Dendritic cell treated with granulocyte-macrophage colony-stimulating factor and Interleukin-4, amounts not matched to agents 40 ng/mL and 50 ng/mL, for 4 days (primary cell): ENCODE measurements at regions not wholly inside any gene's neighbourhood (a gene's known extent, or its start where the extent isn't known, plus 50 kb on each side); places are given as distances from the start of the nearest gene placed in this dataset.

Experiments
- H3K27ac Mint-ChIP-seq: one replicate; pipeline ENCODE4 v1.8.0; 2022; ENCODE audit warnings: mild to moderate bottlenecking, mixed read lengths
- H3K27me3 Mint-ChIP-seq: one replicate; pipeline ENCODE4 v1.8.0; 2022; ENCODE audit warnings: mild to moderate bottlenecking, mixed read lengths
- H3K36me3 Mint-ChIP-seq: one replicate; pipeline ENCODE4 v1.8.0; 2022; ENCODE audit warnings: low read depth, mixed read lengths
- H3K4me1 Mint-ChIP-seq: one replicate; pipeline ENCODE4 v1.8.0; 2022; ENCODE audit warnings: low read depth, mixed read lengths
- H3K4me3 Mint-ChIP-seq: one replicate; pipeline ENCODE4 v1.8.0; 2022; ENCODE audit warnings: mild to moderate bottlenecking, moderate library complexity, mixed read lengths
- H3K9me3 Mint-ChIP-seq: one replicate; pipeline ENCODE4 v1.8.0; 2022; ENCODE audit warnings: mixed read lengths
- intact Hi-C: fragments of 100-400 bp; cut with micrococcal nuclease; formaldehyde crosslinking; loops from one replicate; pipeline ENCODE4 v1.15.0; 2022

DNA sequence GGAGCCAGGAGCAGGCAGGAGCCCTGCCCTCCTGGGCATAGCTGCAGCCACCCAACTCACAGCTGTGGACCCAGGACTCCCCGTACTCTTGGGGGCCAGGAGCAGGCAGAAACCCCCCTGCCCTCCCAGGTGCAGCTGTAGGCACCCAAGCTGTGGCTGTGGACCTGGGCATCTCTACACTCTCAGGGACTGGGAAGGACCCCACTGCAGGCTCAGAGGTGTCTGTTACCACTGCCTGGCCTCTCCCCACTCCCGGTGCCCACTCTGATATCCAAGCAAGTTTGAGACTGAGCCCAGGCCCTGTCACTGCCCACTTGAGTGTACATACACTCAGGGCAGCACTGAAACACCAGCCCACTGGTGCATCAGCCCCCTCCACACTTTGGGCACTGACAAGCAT, 193.5 kb upstream of the MANEA start:
- Mint-ChIP-seq H3K27ac (no peak overlapping the region), H3K4me3 (no peak overlapping the region), H3K27me3 (no peaks in the 10 kb centered on the region), H3K36me3 (no peaks in the 10 kb centered on the region), H3K4me1 (no peaks in the 10 kb centered on the region), H3K9me3 (no peaks in the 10 kb centered on the region)
- intact Hi-C loops: no loop called here

- no peaks in the 10 kb centered on the region for H3K36me3 Mint-ChIP-seq
- intact Hi-C loops: no loop called here
- no peaks in the 10 kb centered on the region for H3K27me3 Mint-ChIP-seq
- no peaks in the 10 kb centered on the region for H3K4me1 Mint-ChIP-seq
- no peaks in the 10 kb centered on the region for H3K9me3 Mint-ChIP-seq
- no peak overlapping the region for H3K4me3 Mint-ChIP-seq
- H3K27ac Mint-ChIP-seq: no peak overlapping the region
Observed at GRCh38 chr6:95384988-95385387, 192.3 kb upstream of the MANEA start.

DNA sequence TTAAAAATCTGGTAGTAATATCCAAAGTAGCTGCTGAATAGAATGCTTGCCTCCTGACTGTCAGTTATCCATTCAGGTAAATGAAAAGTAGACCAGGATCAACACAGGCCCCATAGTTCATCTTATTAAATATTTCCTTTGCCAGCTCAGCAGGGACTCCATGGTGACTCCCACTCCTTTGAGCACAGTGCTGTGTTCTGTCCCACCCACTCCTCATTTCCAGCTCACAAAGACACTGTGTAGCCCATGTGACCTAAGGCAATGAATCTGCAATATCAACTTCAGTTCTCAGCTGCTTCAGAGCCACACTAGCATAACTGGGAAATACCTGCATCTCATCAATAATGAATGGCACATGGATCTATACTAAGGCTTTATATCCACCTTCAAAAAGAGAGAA, 189.5 kb upstream of the MANEA start:
- no peaks in the 10 kb centered on the region for H3K36me3 Mint-ChIP-seq
- no peaks in the 10 kb centered on the region for H3K9me3 Mint-ChIP-seq
- no peak overlapping the region for H3K27ac Mint-ChIP-seq
- no peaks in the 10 kb centered on the region for H3K4me1 Mint-ChIP-seq
- H3K4me3 Mint-ChIP-seq: no peak overlapping the region
- intact Hi-C loops: no loop called here
- no peaks in the 10 kb centered on the region for H3K27me3 Mint-ChIP-seq

DNA sequence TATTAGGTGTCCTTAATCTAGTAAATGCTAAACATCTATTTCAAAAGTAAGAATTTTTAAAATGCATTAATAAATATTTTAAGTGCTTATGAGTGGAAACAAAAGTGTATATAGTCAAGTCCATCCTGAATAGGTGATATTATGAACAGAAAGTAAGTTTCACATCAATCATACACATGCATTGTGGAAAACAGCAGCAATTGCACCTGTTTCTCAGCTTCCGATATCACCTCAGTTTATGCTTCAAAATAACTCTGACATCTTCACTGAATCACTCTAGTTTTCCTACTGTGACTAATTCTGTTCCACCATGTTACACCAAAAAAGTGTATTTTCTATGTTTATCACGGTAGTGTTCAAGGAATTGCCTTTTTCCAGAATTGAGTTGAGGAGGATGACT, 172.6 kb upstream of the MANEA start:
- H3K9me3 Mint-ChIP-seq: no peaks in the 10 kb centered on the region
- H3K27me3 Mint-ChIP-seq: no peaks in the 10 kb centered on the region
- intact Hi-C loops: no loop called here
- H3K4me3 Mint-ChIP-seq: no peak overlapping the region
- H3K4me1 Mint-ChIP-seq: no peaks in the 10 kb centered on the region
- H3K27ac Mint-ChIP-seq: no peak overlapping the region
- no peaks in the 10 kb centered on the region for H3K36me3 Mint-ChIP-seq

DNA sequence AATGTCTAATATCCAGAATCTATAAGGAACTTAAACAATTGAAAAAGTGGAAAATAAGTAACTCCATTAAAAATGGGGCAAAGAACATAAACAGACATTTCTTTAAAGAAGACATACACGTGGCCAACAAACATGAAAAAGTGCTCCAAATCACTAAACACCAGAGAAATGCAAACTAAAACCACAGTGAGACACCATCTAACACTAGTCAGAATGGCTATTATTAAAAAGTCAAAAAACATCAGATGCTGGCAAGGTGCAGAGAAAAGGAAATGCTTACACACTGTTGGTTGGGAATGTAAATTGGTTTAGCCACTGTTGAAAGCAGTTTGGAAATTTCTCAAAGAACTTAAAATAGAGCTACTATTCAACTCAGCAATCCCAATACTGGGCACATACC, 169.2 kb upstream of the MANEA start:
- Mint-ChIP-seq H3K9me3 (no peaks in the 10 kb centered on the region), H3K36me3 (no peaks in the 10 kb centered on the region), H3K4me3 (no peak overlapping the region), H3K4me1 (no peaks in the 10 kb centered on the region), H3K27ac (no peak overlapping the region), H3K27me3 (no peaks in the 10 kb centered on the region)
- intact Hi-C loops: no loop called here

DNA sequence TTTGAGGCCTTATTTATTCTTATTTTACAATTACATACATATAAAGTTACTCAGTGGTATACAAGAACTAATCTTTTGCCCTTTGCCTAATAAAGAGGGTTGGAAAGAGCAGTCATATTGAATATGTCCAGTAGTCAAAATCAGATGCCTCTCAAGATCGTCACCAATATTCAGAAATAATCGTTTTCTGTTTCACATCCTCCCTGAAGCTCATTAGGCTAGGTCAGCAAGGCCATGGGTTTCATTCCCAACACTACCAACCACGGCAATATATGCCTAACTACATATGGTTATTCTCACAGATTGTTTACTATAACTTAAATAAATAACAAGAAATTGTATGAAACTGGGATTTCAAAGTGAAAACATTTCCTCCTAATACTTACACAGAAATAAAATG, 167.2 kb upstream of the MANEA start:
- no peak overlapping the region for H3K4me3 Mint-ChIP-seq
- H3K27ac Mint-ChIP-seq: no peak overlapping the region
- no peaks in the 10 kb centered on the region for H3K9me3 Mint-ChIP-seq
- intact Hi-C loops: no loop called here
- H3K4me1 Mint-ChIP-seq: no peaks in the 10 kb centered on the region
- H3K36me3 Mint-ChIP-seq: no peaks in the 10 kb centered on the region
- H3K27me3 Mint-ChIP-seq: no peaks in the 10 kb centered on the region

DNA sequence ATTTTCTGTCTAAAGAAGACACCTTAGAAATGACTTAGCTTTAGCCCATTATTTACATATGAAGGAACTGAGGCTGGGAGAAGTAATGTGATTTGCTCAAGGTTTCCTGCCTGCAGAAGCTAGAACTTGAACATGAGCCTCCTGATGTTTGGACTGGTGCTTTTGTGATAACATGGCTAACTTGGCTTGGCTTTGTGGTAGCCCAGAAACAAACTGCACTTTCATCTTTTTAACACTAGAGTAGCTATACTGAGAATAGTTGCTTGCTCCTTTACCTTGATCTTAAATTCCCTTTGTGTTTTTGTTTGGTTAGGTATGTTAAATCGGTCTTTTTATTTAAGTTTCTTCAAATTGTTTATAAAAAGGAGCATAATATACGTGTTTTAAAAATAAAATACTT, 163.5 kb upstream of the MANEA start:
- Mint-ChIP-seq H3K36me3 (no peaks in the 10 kb centered on the region), H3K27ac (no peak overlapping the region), H3K27me3 (no peaks in the 10 kb centered on the region), H3K4me3 (no peak overlapping the region), H3K9me3 (no peaks in the 10 kb centered on the region), H3K4me1 (no peaks in the 10 kb centered on the region)
- intact Hi-C loops: no loop called here

DNA sequence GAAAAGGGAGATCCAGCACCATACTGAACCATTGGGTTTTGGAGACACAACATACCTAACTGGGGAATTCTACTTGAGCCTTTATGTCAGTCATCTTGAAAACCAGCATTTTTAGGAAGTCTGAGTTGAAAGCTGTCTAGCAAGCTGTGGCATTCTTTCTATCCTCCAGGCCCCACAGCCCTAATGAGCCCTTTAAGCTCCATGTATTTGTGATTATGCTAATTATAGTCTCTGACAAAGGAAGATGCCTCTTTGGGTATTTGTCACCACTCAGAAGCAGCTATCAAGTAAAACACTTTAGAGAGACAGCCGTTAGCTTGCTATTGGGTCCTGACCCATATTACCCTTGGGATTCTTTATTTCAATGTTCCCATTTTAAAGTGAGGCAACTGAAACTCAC, 159.5 kb upstream of the MANEA start:
- H3K36me3 Mint-ChIP-seq: no peaks in the 10 kb centered on the region
- intact Hi-C loops: no loop called here
- no peak overlapping the region for H3K4me3 Mint-ChIP-seq
- H3K27ac Mint-ChIP-seq: no peak overlapping the region
- H3K4me1 Mint-ChIP-seq: no peaks in the 10 kb centered on the region
- peaks cover 18% of the 10 kb centered on the region for H3K9me3 Mint-ChIP-seq
- H3K27me3 Mint-ChIP-seq: no peaks in the 10 kb centered on the region

GRCh38 chr6:95420792-95421191, 156.5 kb upstream of the MANEA start:
- H3K9me3 Mint-ChIP-seq: peaks cover 18% of the 10 kb centered on the region
- intact Hi-C loops: no loop called here
- H3K36me3 Mint-ChIP-seq: no peaks in the 10 kb centered on the region
- H3K4me3 Mint-ChIP-seq: no peak overlapping the region
- H3K4me1 Mint-ChIP-seq: no peaks in the 10 kb centered on the region
- no peak overlapping the region for H3K27ac Mint-ChIP-seq
- H3K27me3 Mint-ChIP-seq: no peaks in the 10 kb centered on the region

DNA sequence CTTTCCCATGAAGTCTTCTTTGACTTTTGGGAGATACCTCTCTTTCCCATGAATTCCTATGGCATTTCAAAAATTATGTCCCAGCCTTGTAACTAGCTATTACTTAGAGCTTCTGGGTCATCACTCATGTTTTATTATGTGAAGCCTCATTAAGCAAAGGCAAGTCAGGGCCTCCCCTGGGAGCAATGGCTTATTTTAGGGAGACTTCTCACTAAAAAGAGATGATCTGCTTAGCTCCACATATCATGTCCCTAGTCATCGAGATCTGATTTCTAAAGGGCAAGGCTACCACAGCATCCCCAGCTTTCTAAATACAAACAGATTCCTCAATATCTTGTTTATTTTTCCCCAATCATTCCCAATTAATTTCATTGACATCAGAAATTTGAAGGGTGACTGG, 154.0 kb upstream of the MANEA start:
- Mint-ChIP-seq H3K4me3 (no peak overlapping the region), H3K27me3 (no peaks in the 10 kb centered on the region), H3K9me3 (peaks cover 18% of the 10 kb centered on the region), H3K4me1 (no peaks in the 10 kb centered on the region), H3K36me3 (no peaks in the 10 kb centered on the region), H3K27ac (no peak overlapping the region)
- intact Hi-C loops: no loop called here

DNA sequence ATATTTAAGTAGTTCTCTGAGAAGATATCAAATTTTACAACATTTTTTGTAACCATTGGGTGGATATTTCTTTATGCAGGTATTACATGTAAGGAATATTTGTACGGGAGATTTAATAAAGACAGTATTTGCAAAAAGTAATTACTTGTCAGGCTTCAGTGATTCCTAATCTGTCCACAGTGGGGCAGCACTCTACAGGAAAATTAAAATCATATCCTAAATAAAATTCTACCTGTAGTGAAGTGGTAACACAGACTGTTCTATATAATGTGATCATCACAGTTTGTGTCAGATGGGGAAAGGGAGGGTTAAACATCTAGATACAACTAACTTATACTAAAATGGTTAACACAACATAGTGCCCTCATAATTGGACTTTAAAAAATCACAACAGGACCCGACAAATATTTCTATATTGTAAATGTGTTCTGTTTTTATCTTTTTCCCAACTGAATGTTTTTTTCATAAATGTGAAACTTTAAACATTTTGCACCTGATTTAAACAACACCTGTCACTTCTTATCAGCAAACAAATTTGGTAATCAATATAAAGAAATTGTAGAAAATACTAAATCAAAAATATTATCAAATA, 145.6 kb upstream of the MANEA start:
- Mint-ChIP-seq H3K36me3 (no peaks in the 10 kb centered on the region), H3K27me3 (no peaks in the 10 kb centered on the region), H3K4me3 (no peak overlapping the region), H3K4me1 (no peaks in the 10 kb centered on the region), H3K27ac (no peak overlapping the region), H3K9me3 (no peaks in the 10 kb centered on the region)
- intact Hi-C loops: loop anchor here (10.0 kb wide), 1 partner anchor 493 kb away; no protein-coding TSS in a partner anchor

- no peak overlapping the region for H3K4me3 Mint-ChIP-seq
- no peaks in the 10 kb centered on the region for H3K4me1 Mint-ChIP-seq
- H3K27me3 Mint-ChIP-seq: no peaks in the 10 kb centered on the region
- H3K27ac Mint-ChIP-seq: no peak overlapping the region
- H3K9me3 Mint-ChIP-seq: no peaks in the 10 kb centered on the region
- H3K36me3 Mint-ChIP-seq: no peaks in the 10 kb centered on the region
- intact Hi-C loops: loop anchor here (10.0 kb wide), 1 partner anchor 485 kb away; no protein-coding TSS in a partner anchor
Observed at GRCh38 chr6:95439741-95440140, 137.6 kb upstream of the MANEA start.

- H3K27me3 Mint-ChIP-seq: no peaks in the 10 kb centered on the region
- no peak overlapping the region for H3K27ac Mint-ChIP-seq
- H3K4me3 Mint-ChIP-seq: no peak overlapping the region
- H3K9me3 Mint-ChIP-seq: peaks cover 6% of the 10 kb centered on the region
- intact Hi-C loops: no loop called here
- H3K36me3 Mint-ChIP-seq: no peaks in the 10 kb centered on the region
- no peaks in the 10 kb centered on the region for H3K4me1 Mint-ChIP-seq
Observed at GRCh38 chr6:95448208-95448607, 129.1 kb upstream of the MANEA start.

DNA sequence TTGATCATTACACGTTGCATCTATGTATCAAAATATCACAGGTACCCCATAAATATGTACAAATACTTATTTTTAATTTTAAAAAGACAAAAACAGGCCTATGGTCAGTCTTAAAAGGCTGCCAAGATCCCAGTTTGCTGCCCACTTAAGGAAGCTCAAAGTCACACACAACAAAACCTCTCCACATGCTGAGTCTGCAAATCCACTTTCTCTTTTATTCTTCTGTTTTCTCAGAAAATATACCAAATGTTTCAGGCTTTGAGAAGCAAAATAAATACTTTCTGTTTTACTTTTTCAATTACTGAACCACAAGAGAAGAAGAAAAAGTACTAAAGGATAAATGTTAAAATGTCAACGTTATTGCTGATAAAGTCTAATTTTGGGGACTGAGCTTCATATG, 107.8 kb upstream of the MANEA start:
- Mint-ChIP-seq H3K36me3 (no peaks in the 10 kb centered on the region), H3K27ac (no peak overlapping the region), H3K4me1 (no peaks in the 10 kb centered on the region), H3K9me3 (peaks cover 30% of the 10 kb centered on the region), H3K4me3 (no peak overlapping the region), H3K27me3 (no peaks in the 10 kb centered on the region)
- intact Hi-C loops: no loop called here

DNA sequence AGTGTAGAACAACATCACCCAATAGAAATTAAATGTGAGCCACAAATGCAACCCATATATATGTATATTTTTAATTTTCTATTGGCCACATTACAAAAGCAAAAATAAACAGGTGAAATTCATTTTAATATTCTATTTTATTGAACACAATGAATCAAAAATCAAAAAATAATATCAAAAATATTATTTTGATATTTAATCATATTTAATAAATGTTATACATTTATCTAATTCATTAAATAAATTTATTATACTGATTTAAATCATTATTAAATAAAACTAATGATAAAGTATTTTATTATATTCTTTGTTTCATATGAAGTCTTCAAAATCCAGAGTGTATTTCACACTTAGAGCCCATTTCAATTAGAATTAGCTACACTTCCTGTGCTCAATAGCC, 98.4 kb upstream of the MANEA start:
- Mint-ChIP-seq H3K27ac (no peak overlapping the region), H3K27me3 (no peaks in the 10 kb centered on the region), H3K4me3 (no peak overlapping the region), H3K36me3 (no peaks in the 10 kb centered on the region), H3K4me1 (no peaks in the 10 kb centered on the region), H3K9me3 (no peaks in the 10 kb centered on the region)
- intact Hi-C loops: no loop called here
